ENCODE measurements at regions not wholly inside any gene's neighbourhood (a gene's known extent, or its start where the extent isn't known, plus 50 kb on each side); places are given as distances from the start of the nearest gene placed in this dataset.

DNA sequence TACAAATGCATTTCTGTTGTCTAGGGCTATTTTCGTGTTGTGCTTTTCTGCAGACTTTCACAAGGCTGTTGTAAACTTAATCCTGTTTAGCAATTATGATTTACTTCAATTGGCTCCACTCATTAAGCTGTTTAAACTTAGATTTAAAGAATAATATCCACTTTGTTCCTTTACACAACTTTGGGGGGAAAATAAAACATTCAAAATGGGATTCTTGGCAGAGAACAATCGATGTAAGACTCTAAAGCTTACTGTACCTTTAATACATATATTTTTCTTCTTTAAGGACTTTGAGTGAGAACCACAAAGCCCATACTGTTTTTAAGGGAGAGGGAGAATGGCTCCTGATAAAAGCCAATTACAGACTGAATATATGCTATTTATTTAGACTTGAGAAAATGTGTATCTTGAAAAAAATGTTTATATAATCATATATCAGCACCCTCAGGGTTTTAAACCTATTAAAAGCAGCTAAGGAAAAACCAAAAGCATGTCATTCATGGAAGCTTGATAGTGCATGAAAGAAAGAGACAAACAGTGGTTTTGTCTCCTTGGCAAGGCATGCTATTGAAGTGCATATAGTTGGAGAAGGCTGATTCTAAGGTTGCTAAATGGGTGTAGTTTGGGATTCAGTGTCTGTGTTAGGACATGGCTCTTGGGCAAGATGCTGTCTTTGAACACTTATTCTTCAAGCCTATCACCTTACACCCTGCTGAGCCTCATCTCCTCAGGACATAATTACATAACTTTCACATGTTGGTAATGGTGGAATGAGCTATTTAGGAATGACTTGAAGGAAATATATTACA, 293.4 kb upstream of the TBC1D5 start:
- Mint-ChIP-seq H3K27ac (ENCODE audit: unreplicated experiment) (no peak overlapping the region), H3K36me3 (ENCODE audit: unreplicated experiment) (no peaks in the 10 kb centered on the region), H3K27me3 (ENCODE audit: unreplicated experiment) (no peaks in the 10 kb centered on the region), H3K9me3 (ENCODE audit: unreplicated experiment) (peaks cover 1% of the 10 kb centered on the region), H3K4me1 (ENCODE audit: unreplicated experiment) (peaks cover 11% of the 10 kb centered on the region), H3K4me3 (ENCODE audit: unreplicated experiment) (no peak overlapping the region)
- TF ChIP-seq, protein P1, sequence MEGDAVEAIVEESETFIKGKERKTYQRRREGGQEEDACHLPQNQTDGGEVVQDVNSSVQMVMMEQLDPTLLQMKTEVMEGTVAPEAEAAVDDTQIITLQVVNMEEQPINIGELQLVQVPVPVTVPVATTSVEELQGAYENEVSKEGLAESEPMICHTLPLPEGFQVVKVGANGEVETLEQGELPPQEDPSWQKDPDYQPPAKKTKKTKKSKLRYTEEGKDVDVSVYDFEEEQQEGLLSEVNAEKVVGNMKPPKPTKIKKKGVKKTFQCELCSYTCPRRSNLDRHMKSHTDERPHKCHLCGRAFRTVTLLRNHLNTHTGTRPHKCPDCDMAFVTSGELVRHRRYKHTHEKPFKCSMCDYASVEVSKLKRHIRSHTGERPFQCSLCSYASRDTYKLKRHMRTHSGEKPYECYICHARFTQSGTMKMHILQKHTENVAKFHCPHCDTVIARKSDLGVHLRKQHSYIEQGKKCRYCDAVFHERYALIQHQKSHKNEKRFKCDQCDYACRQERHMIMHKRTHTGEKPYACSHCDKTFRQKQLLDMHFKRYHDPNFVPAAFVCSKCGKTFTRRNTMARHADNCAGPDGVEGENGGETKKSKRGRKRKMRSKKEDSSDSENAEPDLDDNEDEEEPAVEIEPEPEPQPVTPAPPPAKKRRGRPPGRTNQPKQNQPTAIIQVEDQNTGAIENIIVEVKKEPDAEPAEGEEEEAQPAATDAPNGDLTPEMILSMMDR (IDR thresholded peaks at IDR 0.05), result no peak
- DNase-seq (ENCODE audit: extremely low spot score, unreplicated experiment), result no peak

DNA sequence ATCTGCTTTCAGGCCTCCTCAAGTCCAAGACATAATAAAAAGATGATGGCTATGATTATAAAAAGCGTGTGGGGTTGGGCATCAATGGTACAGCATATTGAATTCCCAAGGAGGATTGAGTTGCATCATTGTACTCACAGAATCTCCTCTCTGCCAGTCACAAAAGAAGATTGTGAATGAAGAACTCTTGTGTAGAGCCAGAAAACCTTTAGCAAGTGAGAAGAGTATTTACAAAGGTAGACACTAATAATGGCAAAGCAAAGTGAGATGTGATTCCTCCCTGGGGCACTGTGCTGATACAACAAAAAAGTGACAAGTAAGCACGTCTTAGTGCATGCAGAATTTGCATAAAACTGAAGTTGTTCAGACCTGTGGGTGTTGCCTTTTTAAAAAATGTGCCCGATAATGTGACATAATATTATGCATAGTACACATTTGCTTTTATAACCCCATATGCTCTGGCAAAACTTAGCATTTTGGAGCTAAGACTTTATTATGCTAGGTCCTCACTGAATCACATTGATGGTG, 291.2 kb upstream of the TBC1D5 start:
- DNase-seq (ENCODE audit: extremely low spot score, unreplicated experiment), result no peak
- peaks cover 11% of the 10 kb centered on the region for H3K4me1 Mint-ChIP-seq (ENCODE audit: unreplicated experiment)
- no peak overlapping the region for H3K4me3 Mint-ChIP-seq (ENCODE audit: unreplicated experiment)
- H3K9me3 Mint-ChIP-seq (ENCODE audit: unreplicated experiment), result no peaks in the 10 kb centered on the region
- TF ChIP-seq, protein P1 (IDR thresholded peaks at IDR 0.05), result no peak
- no peak overlapping the region for H3K27ac Mint-ChIP-seq (ENCODE audit: unreplicated experiment)
- no peaks in the 10 kb centered on the region for H3K27me3 Mint-ChIP-seq (ENCODE audit: unreplicated experiment)
- no peaks in the 10 kb centered on the region for H3K36me3 Mint-ChIP-seq (ENCODE audit: unreplicated experiment)

DNA sequence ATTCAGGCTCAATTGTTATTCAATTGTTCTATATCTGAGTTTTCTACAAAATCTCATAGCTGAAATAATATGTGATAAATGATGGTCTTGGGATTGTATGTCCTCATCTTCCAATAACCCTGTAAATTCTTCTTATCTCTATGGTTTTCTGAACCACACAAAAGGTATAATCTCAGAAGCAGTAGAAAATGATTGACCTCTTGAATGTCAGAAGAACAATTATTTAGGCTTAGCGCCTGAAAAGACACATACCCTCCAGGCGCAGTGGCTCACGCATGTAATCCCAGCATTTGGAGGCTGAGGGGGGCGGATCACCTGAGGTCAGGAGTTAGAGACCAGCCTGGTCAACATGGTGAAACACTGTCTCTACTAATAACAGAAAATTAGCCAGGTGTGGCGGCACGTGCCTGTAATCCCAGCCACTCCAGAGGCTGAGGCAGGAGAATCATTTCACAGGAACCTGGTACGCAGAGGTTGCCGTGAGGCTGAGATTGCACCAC, 288.0 kb upstream of the TBC1D5 start:
- Mint-ChIP-seq H3K36me3 (ENCODE audit: unreplicated experiment) (peaks cover 2% of the 10 kb centered on the region), H3K27me3 (ENCODE audit: unreplicated experiment) (no peaks in the 10 kb centered on the region), H3K4me1 (ENCODE audit: unreplicated experiment) (no peaks in the 10 kb centered on the region), H3K9me3 (ENCODE audit: unreplicated experiment) (no peaks in the 10 kb centered on the region), H3K4me3 (ENCODE audit: unreplicated experiment) (no peak overlapping the region), H3K27ac (ENCODE audit: unreplicated experiment) (no peak overlapping the region)
- DNase-seq (ENCODE audit: extremely low spot score, unreplicated experiment), result no peak
- TF ChIP-seq, protein P1 (IDR thresholded peaks at IDR 0.05), result no peak

DNA sequence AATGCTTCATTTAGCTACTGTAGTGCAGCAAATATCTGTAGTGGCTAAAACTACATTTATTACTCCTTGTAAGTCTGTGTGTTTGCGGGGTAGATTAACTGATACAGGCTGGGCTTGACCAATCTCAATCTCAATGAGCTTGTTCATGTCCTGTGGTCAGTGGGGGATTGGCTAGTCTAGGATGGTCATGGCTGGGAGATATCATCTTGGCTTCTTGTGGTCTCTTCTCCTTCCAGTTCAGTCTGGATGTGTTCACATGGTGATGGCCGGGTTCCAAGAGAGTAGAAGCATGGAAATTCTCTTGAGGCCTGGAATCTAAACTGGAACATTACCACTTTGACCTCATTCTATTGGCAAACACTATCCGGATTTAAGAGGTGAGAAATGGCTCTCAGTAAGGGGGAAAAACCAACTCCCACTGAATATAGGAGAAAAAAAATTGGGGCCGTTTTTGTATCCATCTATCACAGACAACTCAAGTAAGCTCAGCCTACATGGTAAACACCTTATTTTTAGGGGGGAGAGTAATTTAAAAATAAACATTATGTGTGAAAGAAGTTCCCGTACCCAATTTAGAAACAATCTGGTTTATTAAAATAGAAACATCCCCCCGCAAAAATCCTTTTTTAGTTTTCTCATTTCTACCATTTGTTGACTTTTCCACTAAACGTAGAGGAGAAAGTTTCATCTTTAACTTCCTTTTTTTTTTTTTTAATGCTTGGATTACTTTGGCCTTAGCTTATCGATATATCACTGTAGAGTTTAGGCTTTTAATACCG, 284.9 kb upstream of the TBC1D5 start:
- Mint-ChIP-seq H3K9me3 (ENCODE audit: unreplicated experiment) (no peaks in the 10 kb centered on the region), H3K4me3 (ENCODE audit: unreplicated experiment) (no peak overlapping the region), H3K27ac (ENCODE audit: unreplicated experiment) (no peak overlapping the region), H3K36me3 (ENCODE audit: unreplicated experiment) (peaks cover 2% of the 10 kb centered on the region), H3K27me3 (ENCODE audit: unreplicated experiment) (no peaks in the 10 kb centered on the region), H3K4me1 (ENCODE audit: unreplicated experiment) (no peaks in the 10 kb centered on the region)
- TF ChIP-seq, protein P1 (IDR thresholded peaks at IDR 0.05), result no peak
- no peak for DNase-seq (ENCODE audit: extremely low spot score, unreplicated experiment)

DNA sequence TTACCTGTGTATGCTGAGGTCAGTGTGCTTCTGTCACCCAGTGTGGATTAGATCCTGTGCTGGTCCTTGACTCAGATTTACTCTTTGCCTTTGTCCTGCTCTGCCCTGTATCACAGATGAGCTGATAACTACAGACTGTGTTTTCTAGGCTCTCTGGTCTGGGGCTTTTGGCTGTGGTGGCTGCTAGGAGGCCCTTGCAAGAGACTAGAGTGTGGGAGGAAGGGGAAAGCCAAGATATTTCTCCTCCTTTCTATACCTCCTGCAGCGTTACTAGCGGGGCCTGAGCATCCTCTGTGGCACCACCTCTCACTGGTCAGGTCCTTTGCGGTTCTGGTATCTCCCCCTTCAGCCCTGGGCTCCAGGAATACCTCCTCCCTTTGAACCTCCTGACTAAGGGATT, 282.3 kb upstream of the TBC1D5 start:
- Mint-ChIP-seq H3K27ac (ENCODE audit: unreplicated experiment) (no peak overlapping the region), H3K4me3 (ENCODE audit: unreplicated experiment) (no peak overlapping the region), H3K9me3 (ENCODE audit: unreplicated experiment) (no peaks in the 10 kb centered on the region), H3K36me3 (ENCODE audit: unreplicated experiment) (peaks cover 2% of the 10 kb centered on the region), H3K27me3 (ENCODE audit: unreplicated experiment) (no peaks in the 10 kb centered on the region), H3K4me1 (ENCODE audit: unreplicated experiment) (no peaks in the 10 kb centered on the region)
- no peak for DNase-seq (ENCODE audit: extremely low spot score, unreplicated experiment)
- TF ChIP-seq, protein P1 (IDR thresholded peaks at IDR 0.05), result no peak
